Loucy (cell line): ENCODE measurements at regions not wholly inside any gene's neighbourhood (a gene's known extent, or its start where the extent isn't known, plus 50 kb on each side); places are given as distances from the start of the nearest gene placed in this dataset.

ENCODE experiments used
- H2AFZ ChIP-seq: fragments of 200-600 bp; sonication (generic); 2 replicates; pipeline ENCODE4 v1.6.0; 2016; ENCODE audit warnings: antibody characterized with exemption, mild to moderate bottlenecking, low read length, moderate library complexity
- H3F3A ChIP-seq: fragments of 200-600 bp; 2 replicates; pipeline ENCODE4 v1.6.0; 2016; ENCODE audit warnings: antibody characterized with exemption, low read depth, mild to moderate bottlenecking
- H3K27me3 ChIP-seq: fragments of 200-600 bp; sonication (generic); 2 replicates; pipeline ENCODE4 v1.6.1; 2014; ENCODE audit warnings: low read length, mild to moderate bottlenecking; ENCODE audit not compliant: insufficient read depth, poor library complexity, severe bottlenecking
- H3K36me3 ChIP-seq: fragments of 200-600 bp; sonication (generic); 2 replicates; pipeline ENCODE4 v1.6.1; 2016; ENCODE audit warnings: low read length; ENCODE audit not compliant: insufficient read depth
- H3K4me1 ChIP-seq: fragments of 200-600 bp; sonication (generic); 2 replicates; pipeline ENCODE4 v1.5.1; 2014; ENCODE audit warnings: low read length, mild to moderate bottlenecking; ENCODE audit not compliant: insufficient read depth, poor library complexity, severe bottlenecking
- H3K4me2 ChIP-seq: fragments of 200-600 bp; sonication (generic); 2 replicates; pipeline ENCODE4 v1.6.0; 2014; ENCODE audit warnings: antibody characterized with exemption, low read length, low read depth, mild to moderate bottlenecking; ENCODE audit not compliant: poor library complexity, severe bottlenecking
- H3K4me3 ChIP-seq: fragments of 200-600 bp; sonication (generic); 2 replicates; pipeline ENCODE4 v1.5.1; 2014; ENCODE audit warnings: low read length, mild to moderate bottlenecking, mixed read lengths; ENCODE audit not compliant: poor library complexity, severe bottlenecking
- H3K79me2 ChIP-seq: fragments of 200-600 bp; sonication (generic); 2 replicates; pipeline ENCODE4 v1.6.1; 2014; ENCODE audit warnings: low read length; ENCODE audit not compliant: insufficient read depth
- H3K9ac ChIP-seq: fragments of 200-600 bp; sonication (generic); 2 replicates; pipeline ENCODE4 v1.6.0; 2014; ENCODE audit warnings: mild to moderate bottlenecking, low read depth, low read length, moderate library complexity; ENCODE audit not compliant: poor library complexity, severe bottlenecking
- H3K9me2 ChIP-seq: fragments of 200-600 bp; sonication (generic); replicated peaks from 2 replicates; pipeline ENCODE4 v1.6.1; 2016; ENCODE audit warnings: low read depth, low read length, mixed read lengths
- H3K9me3 ChIP-seq: fragments of 200-600 bp; sonication (generic); 2 replicates; pipeline ENCODE4 v1.6.1; 2014; ENCODE audit warnings: mild to moderate bottlenecking, antibody characterized with exemption, low read length, low read depth; ENCODE audit not compliant: insufficient read depth
- H4K20me1 ChIP-seq: fragments of 200-600 bp; sonication (generic); 2 replicates; pipeline ENCODE4 v1.6.0; 2014; ENCODE audit warnings: antibody characterized with exemption, low read length, mild to moderate bottlenecking; ENCODE audit not compliant: insufficient read depth, poor library complexity, severe bottlenecking
- CTCF ChIP-seq: fragments of 200-600 bp; sonication (generic); conservative IDR thresholded peaks from 2 replicates; pipeline ENCODE4 v1.5.1; 2014; ENCODE audit warnings: mild to moderate bottlenecking, antibody characterized with exemption, low read length
- EZH2phosphoT487 ChIP-seq: fragments of 200-600 bp; IDR thresholded peaks from 2 replicates; pipeline ENCODE4 v1.6.1; 2018; ENCODE audit warnings: antibody characterized with exemption, mild to moderate bottlenecking, moderate library complexity, borderline replicate concordance

GRCh38 chr2:187855689-187856088, 301.5 kb upstream of the TFPI start:
- Histone ChIP-seq H3K27me3 (no peaks in the 10 kb centered on the region), H3F3A (no peaks in the 10 kb centered on the region), H3K36me3 (no peaks in the 10 kb centered on the region), H4K20me1 (no peaks in the 10 kb centered on the region), H2AFZ (no peak overlapping the region), H3K4me2 (no peak overlapping the region), H3K79me2 (no peaks in the 10 kb centered on the region), H3K9me2 (no peaks in the 10 kb centered on the region), H3K9me3 (no peaks in the 10 kb centered on the region), H3K9ac (no peak overlapping the region), H3K4me3 (no peak overlapping the region), H3K4me1 (no peaks in the 10 kb centered on the region)
- TF ChIP-seq CTCF, result no peak
- TF ChIP-seq EZH2phosphoT487, result no peak

DNA sequence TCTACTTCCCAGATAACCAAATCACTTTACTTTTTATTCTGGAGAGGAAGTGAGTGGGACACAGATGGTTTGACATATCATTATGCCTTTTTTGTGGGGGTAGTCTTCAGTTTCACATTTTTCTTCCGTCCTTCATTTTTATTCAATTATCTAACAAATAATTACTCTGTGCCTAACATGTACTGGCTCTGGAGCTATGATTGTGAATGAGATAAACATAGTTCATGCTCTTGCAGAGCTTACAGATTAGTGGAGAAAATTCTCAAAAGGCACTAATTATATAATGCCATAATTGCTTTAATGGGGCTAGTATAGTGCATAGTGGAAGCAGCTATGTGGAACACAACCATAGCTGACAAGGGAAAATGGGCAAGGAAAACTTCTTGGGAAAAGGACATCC, 303.6 kb upstream of the TFPI start:
- no peaks in the 10 kb centered on the region for H3K27me3 ChIP-seq
- H3F3A ChIP-seq, result no peaks in the 10 kb centered on the region
- TF ChIP-seq CTCF (no peak), EZH2phosphoT487 (no peak)
- H3K79me2 ChIP-seq, result no peaks in the 10 kb centered on the region
- H3K9me2 ChIP-seq, result no peaks in the 10 kb centered on the region
- H3K9ac ChIP-seq, result no peak overlapping the region
- H2AFZ ChIP-seq, result no peak overlapping the region
- no peaks in the 10 kb centered on the region for H3K9me3 ChIP-seq
- no peaks in the 10 kb centered on the region for H4K20me1 ChIP-seq
- no peak overlapping the region for H3K4me2 ChIP-seq
- no peaks in the 10 kb centered on the region for H3K4me1 ChIP-seq
- H3K36me3 ChIP-seq, result no peaks in the 10 kb centered on the region
- H3K4me3 ChIP-seq, result no peak overlapping the region

- Histone ChIP-seq H3K9me3 (no peaks in the 10 kb centered on the region), H3K79me2 (no peaks in the 10 kb centered on the region), H3K4me2 (no peak overlapping the region), H3K9me2 (no peaks in the 10 kb centered on the region), H3K27me3 (no peaks in the 10 kb centered on the region), H3F3A (no peaks in the 10 kb centered on the region), H3K36me3 (no peaks in the 10 kb centered on the region), H3K9ac (no peak overlapping the region), H3K4me1 (no peaks in the 10 kb centered on the region), H3K4me3 (no peak overlapping the region), H4K20me1 (no peaks in the 10 kb centered on the region), H2AFZ (no peak overlapping the region)
- no peak for TF ChIP-seq EZH2phosphoT487
- TF ChIP-seq CTCF, result no peak
Observed at GRCh38 chr2:187862715-187863114, 308.5 kb upstream of the TFPI start.
